K562 (cell line): ENCODE measurements at regions not wholly inside any gene's neighbourhood (a gene's known extent, or its start where the extent isn't known, plus 50 kb on each side); places are given as distances from the start of the nearest gene placed in this dataset.

ENCODE experiments used
- ATAC-seq: fragments of 200-7000 bp; cut with Tn5 transposase; 3 replicates; pipeline ENCODE4 v1.9.1; 2020; ENCODE audit warnings: moderate library complexity
- BruUV-seq: library from RNA; stranded (reverse); fragments of 400-500 nt; replicated peaks from 2 replicates; lab custom pipeline; 2021; lab: Mats Ljungman, UMichigan
- CTCF ChIA-PET: fragments of 300-600 bp; formaldehyde crosslinking; extraction: SDS; loops from one replicate; lab custom pipeline; 2021; ENCODE audit warnings: low intra/inter-chr PET ratio; lab: Yijun Ruan, JAX
- POLR2A ChIA-PET: fragments of 300-600, 350-650 bp; sonication (Branson Sonifier 250); formaldehyde crosslinking; extraction: SDS; loops from one replicate; lab custom pipeline; 2021; ENCODE audit warnings: antibody characterized with exemption, inconsistent platforms; lab: Yijun Ruan, JAX
- DNase-seq, 4 experiments: peaks; one replicate each; pipeline versions ENCODE4 v3.0.0 to v3.0.0-alpha.2; 2011 to 2018; ENCODE audit warnings: low spot score in 3 of 4, mixed read lengths in 3 of 4; ENCODE audit errors: extremely low read depth in 1 of 4
- FAIRE-seq: peaks from 2 replicates; lab custom pipeline; 2011; peaks lifted over from hg19 to GRCh38; lab: Jason Lieb, UNC
- H2AFZ ChIP-seq: 2 replicates; pipeline ENCODE4 v1.6.0; 2011; ENCODE audit warnings: low read depth, low read length, control low read depth, inconsistent platforms
- H3K27ac ChIP-seq: fragments of 200-600 bp; 3 replicates; pipeline ENCODE4 v1.8.0; 2011; ENCODE audit warnings: low read depth, mild to moderate bottlenecking, control low read depth, inconsistent platforms, low read length, moderate library complexity, mixed read lengths; ENCODE audit errors: extremely low read depth
- H3K27me3 ChIP-seq, 2 experiments: fragments of 300-600 bp in 1 of 2; 2 replicates in 1 of 2; 3 replicates in 1 of 2; pipeline versions ENCODE4 v1.6.0 to v1.8.0; 2011; ENCODE audit warnings: inconsistent platforms in 2 of 2, low read length in 2 of 2, mild to moderate bottlenecking in 1 of 2, mixed read lengths in 1 of 2, moderate library complexity in 1 of 2; ENCODE audit not compliant: control insufficient read depth in 2 of 2, insufficient read depth in 2 of 2
- H3K36me3 ChIP-seq: fragments of 300-600 bp; 3 replicates; pipeline ENCODE4 v1.8.0; 2011; ENCODE audit warnings: mild to moderate bottlenecking, low read length, inconsistent platforms; ENCODE audit not compliant: control insufficient read depth, insufficient read depth
- H3K4me1 ChIP-seq, 2 experiments: fragments of 200-600 bp in 1 of 2; replicated peaks in 1 of 2; 2 replicates in 1 of 2; 3 replicates in 1 of 2; pipeline versions ENCODE4 v1.5.1 to v1.8.0; 2011; ENCODE audit warnings: inconsistent platforms in 2 of 2, low read length in 2 of 2, mild to moderate bottlenecking in 1 of 2, mixed read lengths in 1 of 2, moderate library complexity in 1 of 2; ENCODE audit not compliant: control insufficient read depth in 2 of 2, insufficient read depth in 2 of 2
- H3K4me2 ChIP-seq: 2 replicates; pipeline ENCODE4 v1.6.1; 2011; ENCODE audit warnings: low read length, control low read depth, inconsistent platforms, mixed read lengths; ENCODE audit not compliant: insufficient read depth
- H3K4me3 ChIP-seq: fragments of 200-600 bp; sonication (generic), shearing (Covaris generic); 2 replicates; pipeline ENCODE4 v1.5.1; 2016; ENCODE audit warnings: control low read depth, inconsistent platforms
- H3K79me2 ChIP-seq: fragments of 200-600 bp; 3 replicates; pipeline ENCODE4 v1.8.0; 2011; ENCODE audit warnings: low read length, inconsistent platforms; ENCODE audit not compliant: control insufficient read depth, insufficient read depth
- H3K9ac ChIP-seq, 2 experiments: 2 replicates each; pipeline versions ENCODE4 v1.6.0 to v1.6.1; 2011; ENCODE audit warnings: low read depth in 2 of 2, low read length in 2 of 2, control low read depth in 1 of 2, inconsistent platforms in 1 of 2, mild to moderate bottlenecking in 1 of 2, mixed read lengths in 1 of 2; ENCODE audit not compliant: insufficient read depth in 1 of 2
- H3K9me1 ChIP-seq: one replicate; pipeline ENCODE4 v1.6.0; 2011; ENCODE audit warnings: inconsistent platforms, mild to moderate bottlenecking, low read length, moderate library complexity; ENCODE audit not compliant: control insufficient read depth, insufficient read depth
- H3K9me3 ChIP-seq: replicated peaks from 2 replicates; pipeline ENCODE4 v1.5.1; 2011; ENCODE audit warnings: low read depth, low read length, inconsistent platforms; ENCODE audit not compliant: control insufficient read depth, insufficient read depth
- H4K20me1 ChIP-seq: replicated peaks from 2 replicates; pipeline ENCODE4 v1.6.1; 2011; ENCODE audit warnings: low read length, inconsistent platforms, mixed read lengths; ENCODE audit not compliant: control insufficient read depth, insufficient read depth
- ZNF445 ChIP-seq: fragments of 250-450 bp; sonication (Bioruptor Pico); IDR thresholded peaks from 2 replicates; pipeline ENCODE4 v1.4.0; 2020; ENCODE audit warnings: low read depth, mild to moderate bottlenecking, moderate library complexity
- WGBS: fragments of 100-300 bp; shearing (Covaris generic); methylation state at CpG from one replicate; pipeline ENCODE4 v1.1.6; 2016; ENCODE audit warnings: low coverage, mixed read lengths; ENCODE audit not compliant: insufficient coverage; ENCODE audit errors: missing lambda C conversion rate; 5-methylcytosine and 5-hydroxymethylcytosine counted together
- in situ Hi-C: fragments of 300-500 bp; cut with MboI; formaldehyde crosslinking; loops from 4 replicates; pipeline ENCODE4 v1.15.0; 2018; ENCODE audit warnings: inconsistent platforms, mixed read lengths
- intact Hi-C: fragments of 100-400 bp; cut with micrococcal nuclease; formaldehyde crosslinking; loops from 2 replicates; pipeline ENCODE4 v1.14.2; 2022
- TF ChIP-seq, protein P1 (sequence below): sonication (generic); formaldehyde crosslinking; IDR thresholded peaks from 2 replicates; pipeline ENCODE4 v1.8.0; 2022; ENCODE audit warnings: mild to moderate bottlenecking, missing genetic modification reagents
- TF ChIP-seq, protein P2 (sequence below): fragments of 200-400 bp; formaldehyde crosslinking; IDR thresholded peaks from 2 replicates; pipeline ENCODE4 v1.6.1; 2017; ENCODE audit warnings: mild to moderate bottlenecking, low read depth, low read length, moderate library complexity

DNA sequence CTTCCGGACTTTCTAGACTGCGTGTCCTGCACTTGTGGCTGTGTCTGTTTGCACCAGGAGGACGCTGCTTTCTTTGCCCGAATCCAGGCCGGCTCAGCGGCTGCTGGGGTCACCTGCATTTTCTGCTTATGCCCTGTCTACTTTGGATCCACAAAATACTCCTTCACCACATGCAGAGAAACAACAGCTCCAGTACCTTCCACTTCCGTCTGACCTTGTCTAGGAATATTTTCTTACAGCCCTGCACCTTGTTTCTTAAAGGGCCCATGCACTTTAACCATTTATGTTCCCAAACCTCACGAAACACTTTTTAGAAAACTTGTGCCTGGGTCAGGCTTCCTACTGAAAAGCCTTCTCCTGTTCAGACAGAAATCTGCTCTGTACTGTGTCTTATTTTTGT, 129.4 kb upstream of the NCK2 start:
- no peaks in the 10 kb centered on the region for H3K9me3 ChIP-seq
- ChIA-PET CTCF (no interaction called here), POLR2A (interaction anchor here (1.4 kb wide), 1 partner anchor 14 kb away, joined by 12 read pairs; no protein-coding TSS in a partner anchor)
- no peaks in the 10 kb centered on the region for H3K79me2 ChIP-seq
- no peak overlapping the region for H3K4me3 ChIP-seq
- BruUV-seq = no TSS peak
- in situ Hi-C loops (no loop called here), intact Hi-C loops (no loop called here)
- H3K36me3 ChIP-seq = no peaks in the 10 kb centered on the region
- no peak for DNase-seq
- ATAC-seq = no peak
- TF ChIP-seq, protein P1, sequence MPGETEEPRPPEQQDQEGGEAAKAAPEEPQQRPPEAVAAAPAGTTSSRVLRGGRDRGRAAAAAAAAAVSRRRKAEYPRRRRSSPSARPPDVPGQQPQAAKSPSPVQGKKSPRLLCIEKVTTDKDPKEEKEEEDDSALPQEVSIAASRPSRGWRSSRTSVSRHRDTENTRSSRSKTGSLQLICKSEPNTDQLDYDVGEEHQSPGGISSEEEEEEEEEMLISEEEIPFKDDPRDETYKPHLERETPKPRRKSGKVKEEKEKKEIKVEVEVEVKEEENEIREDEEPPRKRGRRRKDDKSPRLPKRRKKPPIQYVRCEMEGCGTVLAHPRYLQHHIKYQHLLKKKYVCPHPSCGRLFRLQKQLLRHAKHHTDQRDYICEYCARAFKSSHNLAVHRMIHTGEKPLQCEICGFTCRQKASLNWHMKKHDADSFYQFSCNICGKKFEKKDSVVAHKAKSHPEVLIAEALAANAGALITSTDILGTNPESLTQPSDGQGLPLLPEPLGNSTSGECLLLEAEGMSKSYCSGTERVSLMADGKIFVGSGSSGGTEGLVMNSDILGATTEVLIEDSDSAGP (CRISPR knock-in tag) = 0 out of 2 replicates have a peak, but pooled peaks have one; percentile 54
- TF ChIP-seq, protein P2, sequence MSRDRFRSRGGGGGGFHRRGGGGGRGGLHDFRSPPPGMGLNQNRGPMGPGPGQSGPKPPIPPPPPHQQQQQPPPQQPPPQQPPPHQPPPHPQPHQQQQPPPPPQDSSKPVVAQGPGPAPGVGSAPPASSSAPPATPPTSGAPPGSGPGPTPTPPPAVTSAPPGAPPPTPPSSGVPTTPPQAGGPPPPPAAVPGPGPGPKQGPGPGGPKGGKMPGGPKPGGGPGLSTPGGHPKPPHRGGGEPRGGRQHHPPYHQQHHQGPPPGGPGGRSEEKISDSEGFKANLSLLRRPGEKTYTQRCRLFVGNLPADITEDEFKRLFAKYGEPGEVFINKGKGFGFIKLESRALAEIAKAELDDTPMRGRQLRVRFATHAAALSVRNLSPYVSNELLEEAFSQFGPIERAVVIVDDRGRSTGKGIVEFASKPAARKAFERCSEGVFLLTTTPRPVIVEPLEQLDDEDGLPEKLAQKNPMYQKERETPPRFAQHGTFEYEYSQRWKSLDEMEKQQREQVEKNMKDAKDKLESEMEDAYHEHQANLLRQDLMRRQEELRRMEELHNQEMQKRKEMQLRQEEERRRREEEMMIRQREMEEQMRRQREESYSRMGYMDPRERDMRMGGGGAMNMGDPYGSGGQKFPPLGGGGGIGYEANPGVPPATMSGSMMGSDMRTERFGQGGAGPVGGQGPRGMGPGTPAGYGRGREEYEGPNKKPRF = no peak
- TF ChIP-seq ZNF445 (CRISPR knock-in tag) = no peak
- no peaks in the 10 kb centered on the region for H3K27me3 ChIP-seq
- no peak overlapping the region for H3K4me2 ChIP-seq
- WGBS = 72% methylated on average over 8 of the region's 8 CpGs
- peaks cover 4 to 9% of the 10 kb centered on the region in 2 experiments; a peak in 3 of 5 replicates for H3K4me1 ChIP-seq
- H3K9me1 ChIP-seq = peaks cover 4% of the 10 kb centered on the region
- no peak overlapping the region for H3K27ac ChIP-seq
- H2AFZ ChIP-seq = peak overlapping the region; percentile 46
- FAIRE-seq = no peak
- no peaks in the 10 kb centered on the region for H4K20me1 ChIP-seq
- H3K9ac ChIP-seq = 0 out of 4 replicates have a peak overlapping the region, but pooled peaks of 1 of the 2 experiments have one; percentile 53
